Mesodermal cell (in vitro differentiated cells): ENCODE measurements at regions not wholly inside any gene's neighbourhood (a gene's known extent, or its start where the extent isn't known, plus 50 kb on each side); places are given as distances from the start of the nearest gene placed in this dataset.

ENCODE experiments used
- H3K27ac ChIP-seq: 2 replicates; pipeline ENCODE4 v1.7.0; 2013; ENCODE audit warnings: mild to moderate bottlenecking, low read depth, low read length, moderate library complexity; ENCODE audit not compliant: severe bottlenecking
- H3K36me3 ChIP-seq: 2 replicates; pipeline ENCODE4 v1.7.1; 2013; ENCODE audit warnings: mild to moderate bottlenecking, low read length, moderate library complexity; ENCODE audit not compliant: control insufficient read depth, insufficient read depth
- H3K4me1 ChIP-seq: one replicate; pipeline ENCODE4 v1.7.1; 2013; ENCODE audit warnings: mild to moderate bottlenecking, low read length; ENCODE audit not compliant: insufficient read depth, control insufficient read depth, poor library complexity, severe bottlenecking
- H3K4me3 ChIP-seq: 2 replicates; pipeline ENCODE4 v1.7.0; 2013; ENCODE audit warnings: low read length, control low read depth, mild to moderate bottlenecking; ENCODE audit not compliant: insufficient read depth, poor library complexity, severe bottlenecking; ENCODE audit errors: extremely low read depth
- H3K9me3 ChIP-seq: 2 replicates; pipeline ENCODE4 v1.7.1; 2013; ENCODE audit warnings: mild to moderate bottlenecking, low read length, moderate library complexity; ENCODE audit not compliant: control insufficient read depth
- WGBS, 2 experiments: methylation state at CpG; one replicate each; pipeline ENCODE4 v1.1.5; 2013; ENCODE audit warnings: missing lambda C conversion rate in 2 of 2; ENCODE audit not compliant: insufficient coverage in 2 of 2; 5-methylcytosine and 5-hydroxymethylcytosine counted together

GRCh38 chr5:28009576-28009975 is 971.2 kb upstream of the CDH9 start:
- no peaks in the 10 kb centered on the region for H3K4me1 ChIP-seq
- H3K27ac ChIP-seq, result no peak overlapping the region
- WGBS, 2 experiments, result 83 to 100% methylated on average over 1 to 2 of the region's 2 CpGs
- H3K4me3 ChIP-seq, result no peak overlapping the region
- H3K36me3 ChIP-seq, result no peaks in the 10 kb centered on the region
- H3K9me3 ChIP-seq, result peaks cover 29% of the 10 kb centered on the region

GRCh38 chr5:27996665-27997064 is 958.3 kb upstream of the CDH9 start:
- Histone ChIP-seq H3K36me3 (no peaks in the 10 kb centered on the region), H3K4me3 (no peak overlapping the region), H3K4me1 (no peaks in the 10 kb centered on the region), H3K9me3 (no peaks in the 10 kb centered on the region), H3K27ac (no peak overlapping the region)
- no CpG with 5 or more reads among the region's 1 CpG for WGBS, 2 experiments

- Histone ChIP-seq H3K4me1 (no peaks in the 10 kb centered on the region), H3K36me3 (no peaks in the 10 kb centered on the region), H3K27ac (no peak overlapping the region), H3K9me3 (no peaks in the 10 kb centered on the region), H3K4me3 (no peak overlapping the region)
- WGBS, 2 experiments, result 83 to 100% methylated on average over 2 to 3 of the region's 5 CpGs
Measured at GRCh38 chr5:27995867-27996266, 957.5 kb upstream of the CDH9 start.

GRCh38 chr5:27978322-27978721 is 939.9 kb upstream of the CDH9 start:
- no peaks in the 10 kb centered on the region for H3K36me3 ChIP-seq

GRCh38 chr5:27969157-27969556 is 930.8 kb upstream of the CDH9 start:
- no peak overlapping the region for H3K4me3 ChIP-seq

More at GRCh38 chr5:27978322-27978721, 939.9 kb upstream of the CDH9 start:
- no peaks in the 10 kb centered on the region for H3K4me1 ChIP-seq
- no peak overlapping the region for H3K27ac ChIP-seq
- no peaks in the 10 kb centered on the region for H3K9me3 ChIP-seq
- H3K4me3 ChIP-seq, result no peak overlapping the region

GRCh38 chr5:27963050-27963783 is 924.8 kb upstream of the CDH9 start:
- Histone ChIP-seq H3K27ac (no peak overlapping the region), H3K4me3 (no peak overlapping the region), H3K36me3 (no peaks in the 10 kb centered on the region), H3K4me1 (no peaks in the 10 kb centered on the region), H3K9me3 (peaks cover 4% of the 10 kb centered on the region)
- 90 to 93% methylated on average over 6 of the region's 7 CpGs for WGBS, 2 experiments

More at GRCh38 chr5:27969157-27969556, 930.8 kb upstream of the CDH9 start:
- no peaks in the 10 kb centered on the region for H3K36me3 ChIP-seq
- H3K27ac ChIP-seq, result no peak overlapping the region
- peaks cover 4% of the 10 kb centered on the region for H3K9me3 ChIP-seq
- no peaks in the 10 kb centered on the region for H3K4me1 ChIP-seq

GRCh38 chr5:27962198-27962597 is 923.8 kb upstream of the CDH9 start:
- H3K4me1 ChIP-seq, result no peaks in the 10 kb centered on the region

GRCh38 chr5:27947088-27947487 is 908.7 kb upstream of the CDH9 start:
- no peak overlapping the region for H3K27ac ChIP-seq
- WGBS, 2 experiments, result 100% methylated on average over 1 of the region's 1 CpG

More at GRCh38 chr5:27962198-27962597, 923.8 kb upstream of the CDH9 start:
- H3K27ac ChIP-seq, result no peak overlapping the region
- no peak overlapping the region for H3K4me3 ChIP-seq
- no peaks in the 10 kb centered on the region for H3K36me3 ChIP-seq
- 80 to 89% methylated on average over 1 of the region's 2 CpGs for WGBS, 2 experiments
- peaks cover 4% of the 10 kb centered on the region for H3K9me3 ChIP-seq

GRCh38 chr5:27944471-27944870 is 906.1 kb upstream of the CDH9 start:
- WGBS, 2 experiments, result no CpG with 5 or more reads among the region's 3 CpGs
- Histone ChIP-seq H3K27ac (no peak overlapping the region), H3K4me3 (no peak overlapping the region), H3K9me3 (no peaks in the 10 kb centered on the region), H3K4me1 (no peaks in the 10 kb centered on the region), H3K36me3 (no peaks in the 10 kb centered on the region)

More at GRCh38 chr5:27947088-27947487, 908.7 kb upstream of the CDH9 start:
- no peak overlapping the region for H3K4me3 ChIP-seq
- H3K36me3 ChIP-seq, result no peaks in the 10 kb centered on the region
- no peaks in the 10 kb centered on the region for H3K9me3 ChIP-seq
- no peaks in the 10 kb centered on the region for H3K4me1 ChIP-seq

GRCh38 chr5:27938989-27939388 is 900.6 kb upstream of the CDH9 start:
- Histone ChIP-seq H3K36me3 (no peaks in the 10 kb centered on the region), H3K9me3 (no peaks in the 10 kb centered on the region), H3K4me3 (no peak overlapping the region), H3K4me1 (no peaks in the 10 kb centered on the region), H3K27ac (no peak overlapping the region)
- 75 to 80% methylated on average over 1 of the region's 2 CpGs for WGBS, 2 experiments

- H3K4me1 ChIP-seq, result no peaks in the 10 kb centered on the region
- no peak overlapping the region for H3K27ac ChIP-seq
- H3K4me3 ChIP-seq, result no peak overlapping the region
- H3K9me3 ChIP-seq, result no peaks in the 10 kb centered on the region
- no CpG with 5 or more reads among the region's 2 CpGs for WGBS, 2 experiments
- no peaks in the 10 kb centered on the region for H3K36me3 ChIP-seq
Measured at GRCh38 chr5:27928060-27928459, 889.7 kb upstream of the CDH9 start.
